GM12878 (cell line): ENCODE measurements at regions not wholly inside any gene's neighbourhood (a gene's known extent, or its start where the extent isn't known, plus 50 kb on each side); places are given as distances from the start of the nearest gene placed in this dataset.

Experiments
- ATAC-seq: fragments of 200-7000 bp; cut with Tn5 transposase; 3 replicates; pipeline ENCODE4 v1.9.1; 2020; ENCODE audit warnings: mild to moderate bottlenecking, moderate library complexity
- BruUV-seq: library from RNA; stranded (reverse); fragments of 400-500 nt; replicated peaks from 2 replicates; lab custom pipeline; 2021; lab: Mats Ljungman, UMichigan
- CTCF ChIA-PET: fragments of 300-600 bp; sonication (Branson Sonifier 250); formaldehyde crosslinking; extraction: SDS; loops from one replicate; lab custom pipeline; 2021; ENCODE audit warnings: inconsistent platforms; lab: Yijun Ruan, JAX
- POLR2A ChIA-PET: fragments of 350-600 bp; formaldehyde crosslinking; extraction: SDS; loops from one replicate; lab custom pipeline; 2021; ENCODE audit warnings: inconsistent platforms; lab: Charles Lee
- RAD21 ChIA-PET: fragments of 300-600 bp; sonication (Branson Sonifier 250); formaldehyde crosslinking; loops from one replicate; lab custom pipeline; 2023; ENCODE audit warnings: antibody characterized with exemption; ENCODE audit not compliant: unreplicated experiment; lab: Charles Lee
- SMC1A ChIA-PET: fragments of 300-600 bp; sonication (Branson Sonifier 250); formaldehyde crosslinking; loops from one replicate; lab custom pipeline; 2023; ENCODE audit not compliant: unreplicated experiment, uncharacterized antibody; lab: Charles Lee
- DNase-seq: peaks from one replicate; pipeline ENCODE4 v3.0.0-alpha.2; 2011; ENCODE audit warnings: low read depth, low spot score
- FAIRE-seq: peaks from 3 replicates; lab custom pipeline; 2011; peaks lifted over from hg19 to GRCh38; lab: Jason Lieb, UNC
- H2AFZ ChIP-seq: 2 replicates; pipeline ENCODE4 v1.6.0; 2011; ENCODE audit warnings: low read depth, low read length, control low read depth; ENCODE audit not compliant: control insufficient read depth
- H3K27ac ChIP-seq: 2 replicates; pipeline ENCODE4 v1.5.1; 2011; ENCODE audit warnings: control low read depth; ENCODE audit not compliant: control insufficient read depth, insufficient read depth
- H3K27me3 ChIP-seq, 2 experiments: replicated peaks in 1 of 2; 2 replicates each; pipeline versions ENCODE4 v1.6.0 to v1.6.1; 2011; ENCODE audit warnings: low read length in 1 of 2; ENCODE audit not compliant: control insufficient read depth in 2 of 2, insufficient read depth in 2 of 2
- H3K36me3 ChIP-seq, 2 experiments: 2 replicates each; pipeline ENCODE4 v1.5.1; 2011; ENCODE audit warnings: low read length in 1 of 2; ENCODE audit not compliant: control insufficient read depth in 2 of 2, insufficient read depth in 2 of 2
- H3K4me1 ChIP-seq: 2 replicates; pipeline ENCODE4 v1.6.1; 2011; ENCODE audit warnings: mild to moderate bottlenecking, low read length, moderate library complexity, mixed read lengths; ENCODE audit not compliant: control insufficient read depth, insufficient read depth
- H3K4me2 ChIP-seq: 2 replicates; pipeline ENCODE4 v1.6.0; 2011; ENCODE audit warnings: control low read depth; ENCODE audit not compliant: control insufficient read depth, insufficient read depth
- H3K4me3 ChIP-seq: fragments of 200-600 bp; sonication (generic); 2 replicates; pipeline ENCODE4 v1.5.1; 2016
- H3K79me2 ChIP-seq: 2 replicates; pipeline ENCODE4 v1.6.0; 2011; ENCODE audit warnings: low read length; ENCODE audit not compliant: control insufficient read depth, insufficient read depth
- H3K9ac ChIP-seq: 2 replicates; pipeline ENCODE4 v1.8.0; 2011; ENCODE audit warnings: low read length, control low read depth, mixed read lengths; ENCODE audit not compliant: control insufficient read depth, insufficient read depth
- H3K9me3 ChIP-seq: replicated peaks from 3 replicates; pipeline ENCODE4 v1.5.1; 2011; ENCODE audit warnings: mild to moderate bottlenecking, low read length; ENCODE audit not compliant: control insufficient read depth, insufficient read depth
- H4K20me1 ChIP-seq: 2 replicates; pipeline ENCODE4 v1.6.0; 2011; ENCODE audit not compliant: control insufficient read depth, insufficient read depth
- ATF2 ChIP-seq: IDR thresholded peaks from 2 replicates; pipeline ENCODE4 v1.6.1; 2012; ENCODE audit warnings: low read length, inconsistent platforms
- ATF7 ChIP-seq: fragments of 450-650 bp; IDR thresholded peaks from 2 replicates; pipeline ENCODE4 v1.6.1; 2016; ENCODE audit warnings: low read depth, mild to moderate bottlenecking
- NBN ChIP-seq: fragments of 450-650 bp; IDR thresholded peaks from 2 replicates; pipeline ENCODE4 v1.6.1; 2016
- NRF1 ChIP-seq: conservative IDR thresholded peaks from 2 replicates; pipeline ENCODE4 v1.6.1; 2011; ENCODE audit warnings: mild to moderate bottlenecking, low read depth, low read length, improper control_type of control experiment
- PAX8 ChIP-seq: fragments of 450-650 bp; IDR thresholded peaks from 2 replicates; pipeline ENCODE4 v1.6.1; 2017; ENCODE audit warnings: mild to moderate bottlenecking, moderate library complexity
- WGBS: methylation state at CpG from one replicate; pipeline ENCODE4 v1.1.6; 2016; ENCODE audit warnings: low lambda C conversion rate; ENCODE audit not compliant: insufficient replicate concordance, insufficient coverage; ENCODE audit errors: missing lambda C conversion rate; 5-methylcytosine and 5-hydroxymethylcytosine counted together
- in situ Hi-C: fragments of 300-500 bp; cut with MboI; formaldehyde crosslinking; loops from 9 replicates; pipeline ENCODE4 v1.14.3; 2018; ENCODE audit warnings: mixed read lengths
- intact Hi-C: fragments of 100-400 bp; cut with micrococcal nuclease; formaldehyde crosslinking; loops from one replicate; pipeline ENCODE4 v1.14.2; 2022; ENCODE audit not compliant: unreplicated experiment

GRCh38 chr10:118181021-118181420 is 134.3 kb upstream of the RAB11FIP2 start:
- Histone ChIP-seq H2AFZ (no peak overlapping the region), H3K4me1 (no peaks in the 10 kb centered on the region), H3K27ac (no peak overlapping the region), H3K27me3 (no peaks in the 10 kb centered on the region), H3K9me3 (no peaks in the 10 kb centered on the region), H3K9ac (no peak overlapping the region), H4K20me1 (no peaks in the 10 kb centered on the region), H3K4me2 (no peak overlapping the region), H3K79me2 (no peaks in the 10 kb centered on the region), H3K36me3 (no peaks in the 10 kb centered on the region), H3K4me3 (no peak overlapping the region)
- intact Hi-C loops (no loop called here), in situ Hi-C loops (no loop called here)
- BruUV-seq, result no TSS peak
- ChIA-PET CTCF (no interaction called here), RAD21 (no interaction called here), SMC1A (no interaction called here), POLR2A (no interaction called here)
- TF ChIP-seq NBN, result no peak
- TF ChIP-seq NRF1, result no peak
- no peak for TF ChIP-seq ATF2
- DNase-seq (no peak), FAIRE-seq (no peak), ATAC-seq (no peak)
- 0% methylated on average over 1 of the region's 1 CpG for WGBS

- Histone ChIP-seq H3K36me3 (no peaks in the 10 kb centered on the region), H3K27me3 (no peaks in the 10 kb centered on the region; a peak in 1 of 4 replicates), H3K9me3 (no peaks in the 10 kb centered on the region), H3K4me2 (no peak overlapping the region), H3K9ac (no peak overlapping the region), H3K4me3 (no peak overlapping the region), H4K20me1 (no peaks in the 10 kb centered on the region), H3K79me2 (no peaks in the 10 kb centered on the region), H3K27ac (no peak overlapping the region), H2AFZ (no peak overlapping the region), H3K4me1 (no peaks in the 10 kb centered on the region)
- POLR2A ChIA-PET, result no interaction called here
- RAD21 ChIA-PET, result no interaction called here
- CTCF ChIA-PET, result no interaction called here
- SMC1A ChIA-PET, result no interaction called here
- no peak for DNase-seq
- no peak for ATAC-seq
- in situ Hi-C loops (no loop called here), intact Hi-C loops (no loop called here)
- no peak for FAIRE-seq
- WGBS, result 0% methylated on average over 2 of the region's 2 CpGs
- TF ChIP-seq PAX8, result no peak
- TF ChIP-seq ATF7, result no peak
- no TSS peak for BruUV-seq
Observed at GRCh38 chr10:118175148-118175547, 128.4 kb upstream of the RAB11FIP2 start.
